GM23338 (cell line): ENCODE measurements at regions not wholly inside any gene's neighbourhood (a gene's known extent, or its start where the extent isn't known, plus 50 kb on each side); places are given as distances from the start of the nearest gene placed in this dataset.

Experiments
- POLR2AphosphoS5 ChIP-seq: IDR thresholded peaks from 2 replicates; pipeline ENCODE4 v1.6.1; 2016; ENCODE audit warnings: antibody characterized with exemption, low read depth
- TF ChIP-seq, protein P1 (sequence below), 2 experiments: fragments of 200-600 bp in 1 of 2; sonication (generic) in 1 of 2; conservative IDR thresholded peaks; 2 replicates each; pipeline versions ENCODE4 v1.5.1 to v1.6.1; 2016 to 2017; ENCODE audit warnings: antibody characterized with exemption in 2 of 2, low read depth in 2 of 2, mild to moderate bottlenecking in 2 of 2, moderate library complexity in 1 of 2

DNA sequence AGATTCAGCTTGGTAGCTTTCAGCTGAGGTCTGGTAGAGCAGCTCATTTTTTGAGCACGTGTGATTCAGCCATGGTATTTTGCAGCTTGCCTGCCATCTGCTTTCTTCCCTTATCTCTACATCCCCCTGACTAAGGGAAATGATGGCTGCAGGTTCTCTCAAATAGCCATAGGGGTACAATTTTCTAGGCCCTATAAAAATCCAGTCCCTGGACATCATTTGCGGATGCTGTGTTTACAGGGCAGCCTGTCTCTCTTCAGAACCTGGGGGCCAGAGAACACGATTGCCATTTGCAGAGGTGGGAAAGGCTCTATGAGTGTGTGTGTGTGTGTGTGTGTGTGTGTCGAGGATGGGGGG lies 442.7 kb upstream of the MEIS1 start:
- TF ChIP-seq, protein P1, sequence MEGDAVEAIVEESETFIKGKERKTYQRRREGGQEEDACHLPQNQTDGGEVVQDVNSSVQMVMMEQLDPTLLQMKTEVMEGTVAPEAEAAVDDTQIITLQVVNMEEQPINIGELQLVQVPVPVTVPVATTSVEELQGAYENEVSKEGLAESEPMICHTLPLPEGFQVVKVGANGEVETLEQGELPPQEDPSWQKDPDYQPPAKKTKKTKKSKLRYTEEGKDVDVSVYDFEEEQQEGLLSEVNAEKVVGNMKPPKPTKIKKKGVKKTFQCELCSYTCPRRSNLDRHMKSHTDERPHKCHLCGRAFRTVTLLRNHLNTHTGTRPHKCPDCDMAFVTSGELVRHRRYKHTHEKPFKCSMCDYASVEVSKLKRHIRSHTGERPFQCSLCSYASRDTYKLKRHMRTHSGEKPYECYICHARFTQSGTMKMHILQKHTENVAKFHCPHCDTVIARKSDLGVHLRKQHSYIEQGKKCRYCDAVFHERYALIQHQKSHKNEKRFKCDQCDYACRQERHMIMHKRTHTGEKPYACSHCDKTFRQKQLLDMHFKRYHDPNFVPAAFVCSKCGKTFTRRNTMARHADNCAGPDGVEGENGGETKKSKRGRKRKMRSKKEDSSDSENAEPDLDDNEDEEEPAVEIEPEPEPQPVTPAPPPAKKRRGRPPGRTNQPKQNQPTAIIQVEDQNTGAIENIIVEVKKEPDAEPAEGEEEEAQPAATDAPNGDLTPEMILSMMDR (conservative IDR thresholded peaks at IDR 0.05; ENCODE audit: low read depth in 2 of 2) = no peak
- no peak for TF ChIP-seq POLR2AphosphoS5
